GM03348 (cell line): ENCODE measurements at regions not wholly inside any gene's neighbourhood (a gene's known extent, or its start where the extent isn't known, plus 50 kb on each side); places are given as distances from the start of the nearest gene placed in this dataset.
A peak's percentile ranks its signal among the peaks of the same experiment; 100 is the strongest.
"Not testable (repeated sequence)": the region's sequence is repeated elsewhere in the genome, so short reads cannot be mapped to it uniquely, and the experiment has no call there.

ENCODE experiments used
- DNase-seq: peaks from one replicate; pipeline ENCODE4 v3.0.0; 2012; ENCODE audit warnings: low spot score

- no peak for DNase-seq
Observed at GRCh38 chr6:21918666-21919065, 325.1 kb downstream of the SOX4 start.

DNA sequence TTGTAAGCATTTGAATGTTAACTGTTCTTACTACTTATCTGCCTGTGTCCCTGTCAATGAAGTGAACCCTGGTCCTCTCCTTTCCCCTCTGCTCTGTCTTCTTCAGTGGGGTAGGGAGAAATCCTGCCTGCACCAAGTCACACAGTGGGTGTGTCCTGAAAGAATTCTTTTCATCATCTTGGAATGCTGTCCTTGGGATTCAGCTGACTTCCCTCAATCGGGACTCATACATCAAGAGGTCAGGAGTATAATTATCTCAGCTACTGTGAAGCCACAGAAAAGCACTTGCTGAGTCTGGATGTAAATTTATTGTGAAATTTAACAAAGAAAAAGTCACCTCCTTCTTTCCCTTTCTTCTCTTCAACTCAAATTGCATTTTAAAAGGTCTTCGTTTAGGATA is 328.5 kb downstream of the SOX4 start:
- peak; percentile 50 for DNase-seq

GRCh38 chr6:21924002-21924401 is 330.5 kb downstream of the SOX4 start:
- DNase-seq = no peak

DNA sequence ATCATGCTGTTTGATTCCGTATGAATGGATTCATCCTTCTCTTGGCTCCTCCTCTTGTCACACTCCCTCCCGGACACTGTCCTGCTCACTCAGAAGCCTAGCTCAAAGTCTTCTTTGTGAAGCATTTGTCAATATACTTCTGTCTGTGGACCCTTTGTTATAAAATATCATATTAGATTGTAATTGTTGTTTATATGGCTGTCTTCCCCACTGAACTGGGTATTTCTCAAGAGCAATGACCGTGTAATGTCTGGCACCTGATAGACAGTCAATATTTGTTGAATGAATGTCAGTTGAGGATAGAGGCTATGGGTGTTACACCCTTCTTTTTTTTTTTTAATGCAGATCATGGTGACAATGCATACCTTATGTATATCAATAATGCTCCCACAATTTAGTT is 335.3 kb downstream of the SOX4 start:
- no peak for DNase-seq

DNA sequence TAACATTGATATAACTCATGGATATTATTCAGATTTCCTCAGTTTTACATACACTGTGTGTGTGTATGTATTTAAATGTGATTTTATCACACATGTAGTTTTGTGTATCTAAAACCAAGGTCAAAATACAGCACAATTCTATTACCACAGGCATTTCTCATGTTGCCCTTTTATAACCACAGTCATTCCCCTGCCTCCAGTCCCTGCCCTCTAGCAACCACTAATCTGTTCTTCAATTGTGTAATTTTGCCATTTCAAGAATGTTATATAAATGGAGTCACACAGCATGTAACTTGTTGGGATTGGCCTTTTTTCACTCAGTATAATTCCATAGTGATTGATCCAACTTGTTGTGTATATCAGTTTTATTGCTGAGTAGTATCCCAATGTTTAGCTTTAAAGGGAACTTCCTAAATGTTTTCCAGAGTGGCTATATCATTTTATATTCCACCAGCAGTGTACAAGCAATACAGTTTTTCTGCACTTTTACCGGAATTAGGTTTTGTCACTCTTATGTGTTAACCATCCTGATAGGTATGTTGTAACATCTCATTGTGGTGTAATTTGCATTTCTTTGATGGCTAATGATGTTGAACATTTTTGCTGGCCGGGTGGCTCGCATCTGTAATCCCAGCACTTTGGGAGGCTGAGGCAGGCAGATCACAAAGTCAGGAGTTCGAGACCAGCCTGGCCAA is 338.2 kb downstream of the SOX4 start:
- peak; percentile 54 for DNase-seq

DNA sequence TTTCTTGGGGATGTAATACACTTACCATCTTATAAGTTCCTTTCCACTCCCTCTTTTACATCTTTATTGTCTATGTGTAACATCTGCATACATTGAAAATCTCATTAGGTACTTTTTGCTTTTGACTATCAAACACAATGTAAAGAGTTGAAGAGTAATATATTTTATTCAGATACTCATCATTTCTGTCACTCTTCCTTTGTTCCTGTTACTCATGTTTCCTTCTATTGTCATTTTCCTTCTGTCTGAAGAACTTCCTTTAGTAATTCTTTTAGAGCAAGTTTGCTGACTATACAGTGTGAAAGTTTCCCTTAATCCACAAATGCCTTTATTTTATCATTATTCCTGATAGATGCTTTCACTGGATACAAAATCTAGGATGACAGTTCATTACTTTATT is 339.8 kb downstream of the SOX4 start:
- DNase-seq = no peak

DNA sequence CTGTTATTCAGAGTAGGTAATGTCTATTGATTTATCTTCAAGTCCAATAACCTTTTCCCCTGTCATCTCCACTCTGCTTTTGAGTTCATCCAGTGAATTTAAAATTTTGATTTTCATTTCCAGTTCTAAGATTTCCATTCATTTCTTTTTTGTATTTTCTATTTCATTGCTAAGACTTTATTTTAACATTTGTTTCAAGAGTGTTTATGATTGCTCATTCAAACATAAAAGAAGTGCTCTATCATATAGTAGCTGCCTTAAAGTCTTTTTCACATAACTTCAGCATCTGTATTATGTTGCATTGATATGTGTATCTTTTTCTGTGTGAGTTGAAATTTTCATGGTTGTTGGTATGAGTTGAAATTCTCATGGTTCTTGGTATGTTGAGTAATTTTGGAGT is 341.6 kb downstream of the SOX4 start:
- no peak for DNase-seq

DNA sequence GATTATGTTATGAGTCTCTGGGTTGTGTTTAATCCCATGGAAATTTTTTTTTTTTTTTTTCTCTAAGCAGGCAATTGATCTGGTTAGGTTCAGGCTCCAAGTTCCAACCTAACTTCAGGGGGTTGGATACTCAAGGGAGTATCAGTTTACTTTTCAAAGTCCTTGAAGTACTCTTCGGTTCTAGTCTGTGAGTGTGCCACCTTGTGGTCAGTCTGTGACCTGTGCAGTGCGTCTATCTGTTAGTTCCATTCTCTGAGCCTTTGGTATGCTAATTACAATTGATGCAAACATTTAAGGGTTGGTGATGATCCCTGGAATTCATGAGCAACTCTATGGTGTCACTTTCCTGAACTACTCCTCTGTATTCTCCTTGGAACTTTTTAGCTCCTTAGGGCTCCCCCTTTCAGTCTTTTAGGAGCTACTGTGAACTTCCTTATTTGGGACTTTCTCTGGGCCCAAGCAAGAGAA is 342.0 kb downstream of the SOX4 start:
- DNase-seq = peak; percentile 38

- no peak for DNase-seq
Observed at GRCh38 chr6:21937466-21937865, 343.9 kb downstream of the SOX4 start.

DNA sequence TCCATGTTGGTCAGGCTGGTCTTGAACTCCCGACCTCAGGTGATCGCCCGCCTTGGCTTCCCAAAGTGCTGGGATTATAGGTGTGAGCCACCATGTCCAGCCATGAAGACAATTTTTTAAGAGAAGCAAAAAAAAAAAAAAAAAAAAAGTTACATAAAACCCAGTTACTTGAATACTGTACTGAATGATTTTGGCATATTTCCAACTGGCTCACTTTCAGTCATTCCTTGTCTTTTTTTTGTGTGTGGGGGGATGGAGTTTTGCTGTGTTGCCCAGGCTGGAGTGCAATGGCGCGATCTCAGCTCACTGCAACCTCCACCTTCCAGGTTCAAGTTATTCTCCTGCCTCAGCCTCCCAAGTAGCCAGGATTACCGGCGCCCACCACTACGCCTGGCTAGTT is 345.5 kb downstream of the SOX4 start:
- not testable (repeated sequence) for DNase-seq

GRCh38 chr6:21941926-21942325 is 348.4 kb downstream of the SOX4 start:
- DNase-seq = no peak

DNA sequence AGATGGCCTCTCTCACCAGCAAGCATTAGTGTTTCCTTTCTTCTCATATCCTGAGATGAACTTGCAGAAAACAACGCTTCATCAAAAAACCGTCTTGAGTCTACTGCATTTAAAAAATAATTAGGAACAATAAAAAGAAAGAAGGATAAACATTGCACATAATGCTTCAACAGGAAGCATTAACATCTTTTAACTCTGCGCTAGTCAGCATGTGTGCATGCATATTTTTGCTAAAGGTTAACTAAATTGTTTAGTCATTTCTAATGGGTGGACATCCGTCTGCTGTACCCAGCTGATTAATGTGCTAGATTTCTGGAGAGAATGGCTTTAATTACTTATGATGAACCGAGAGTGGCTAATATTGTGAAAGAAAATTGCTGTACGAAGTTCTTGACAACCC is 349.3 kb downstream of the SOX4 start:
- DNase-seq = peak; percentile 43

GRCh38 chr6:21946298-21946783 is 350.5 kb downstream of the PRL start:
- DNase-seq = peak; percentile 89

GRCh38 chr6:21947227-21947626 is 349.6 kb downstream of the PRL start:
- DNase-seq = not testable (repeated sequence)

DNA sequence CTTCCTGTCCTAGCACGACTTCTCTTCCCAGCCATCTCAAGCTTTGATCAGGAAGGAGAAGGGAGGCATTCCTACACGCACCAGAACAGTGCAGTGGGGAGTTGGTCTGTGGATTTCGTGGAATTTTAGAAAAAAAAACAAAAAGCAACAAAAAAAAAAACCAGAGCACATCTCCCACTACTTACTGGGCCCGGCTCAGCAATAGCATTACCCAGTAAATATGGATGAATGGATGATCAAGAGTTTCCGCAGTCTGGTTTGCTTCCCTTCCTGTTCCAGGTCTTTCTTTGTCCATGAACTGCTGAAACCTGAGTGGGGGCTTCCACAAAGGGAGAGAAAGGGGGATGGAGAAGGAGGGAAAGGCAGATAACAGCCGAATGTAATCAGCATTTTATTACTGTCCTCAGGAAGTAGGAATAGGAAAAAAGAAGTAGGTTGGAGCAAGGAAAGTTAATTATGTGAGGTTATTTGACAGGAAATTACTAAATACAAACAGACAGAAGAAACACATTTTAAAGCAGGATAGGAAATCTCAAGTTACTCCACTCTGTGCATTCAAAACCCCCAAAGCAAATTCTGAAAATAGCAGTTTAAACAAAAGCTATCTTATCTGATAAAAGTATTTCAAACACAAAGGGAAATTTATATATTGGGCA is 349.0 kb downstream of the PRL start:
- DNase-seq = no peak

GRCh38 chr6:21949211-21949801 is 347.5 kb downstream of the PRL start:
- DNase-seq = no peak

DNA sequence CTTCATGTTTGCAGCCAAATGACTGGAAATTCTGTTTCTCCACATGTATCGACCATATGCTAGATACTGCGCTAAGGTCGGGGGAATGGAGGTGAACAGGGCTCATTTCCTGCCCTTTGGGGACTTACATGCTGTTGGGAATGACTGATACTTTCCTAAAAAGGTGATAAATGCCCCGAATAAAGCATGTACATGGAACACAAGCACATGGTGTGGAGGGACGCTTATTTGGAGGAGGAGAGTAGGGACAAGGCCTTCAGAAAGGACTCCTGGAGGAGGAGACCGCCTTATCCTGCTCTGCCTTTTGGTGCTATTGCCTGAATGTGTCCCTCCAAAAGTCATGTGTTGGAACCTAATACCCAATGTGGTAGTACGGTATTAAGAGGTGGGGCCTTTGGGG is 344.5 kb downstream of the PRL start:
- no peak for DNase-seq

DNA sequence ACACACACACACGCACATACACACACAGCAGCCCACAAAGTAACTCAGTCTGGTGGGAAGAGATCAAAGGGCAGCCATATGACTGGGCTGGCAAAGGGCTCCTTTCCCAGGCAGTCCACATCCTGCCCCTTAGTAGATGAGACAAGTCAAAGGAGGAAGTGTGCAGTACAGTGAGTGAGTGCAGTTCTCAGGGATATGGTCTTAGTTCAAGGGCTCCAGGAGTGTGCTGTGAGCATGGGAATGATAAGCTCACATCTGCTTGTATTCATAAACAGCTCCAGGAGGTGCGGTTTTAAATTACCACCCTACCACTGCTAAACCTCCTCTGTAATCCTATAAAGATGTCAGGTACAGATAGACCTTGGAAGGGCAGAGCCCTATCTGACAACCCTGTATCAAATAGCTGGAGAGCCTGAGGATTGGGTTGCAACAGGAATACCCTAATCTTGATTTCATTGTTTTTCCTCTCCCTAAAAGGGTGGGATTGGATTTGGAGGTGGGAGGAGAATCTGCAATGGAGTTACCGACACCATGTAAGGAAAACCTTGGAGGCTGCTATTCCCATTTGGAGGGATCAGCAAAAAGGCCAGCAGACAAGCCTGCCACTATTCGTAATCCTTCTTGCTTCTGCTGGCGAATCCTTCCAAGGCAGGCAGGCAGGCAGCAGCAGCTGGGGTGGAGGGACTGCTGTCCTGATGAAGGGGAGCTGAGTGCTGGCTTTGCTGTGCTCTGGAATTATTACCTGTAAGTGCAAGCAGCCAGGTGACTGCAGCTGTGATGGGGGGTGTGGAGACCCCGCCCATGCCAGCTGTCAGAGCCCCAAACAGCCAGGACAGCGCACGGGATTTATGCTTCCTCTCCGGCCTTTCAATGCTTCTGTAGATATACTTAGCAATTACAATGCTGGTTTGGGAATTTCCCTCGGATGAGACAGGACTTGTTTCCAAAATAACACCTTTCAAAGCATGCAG is 342.7 kb downstream of the PRL start:
- DNase-seq = peak; percentile 14

DNA sequence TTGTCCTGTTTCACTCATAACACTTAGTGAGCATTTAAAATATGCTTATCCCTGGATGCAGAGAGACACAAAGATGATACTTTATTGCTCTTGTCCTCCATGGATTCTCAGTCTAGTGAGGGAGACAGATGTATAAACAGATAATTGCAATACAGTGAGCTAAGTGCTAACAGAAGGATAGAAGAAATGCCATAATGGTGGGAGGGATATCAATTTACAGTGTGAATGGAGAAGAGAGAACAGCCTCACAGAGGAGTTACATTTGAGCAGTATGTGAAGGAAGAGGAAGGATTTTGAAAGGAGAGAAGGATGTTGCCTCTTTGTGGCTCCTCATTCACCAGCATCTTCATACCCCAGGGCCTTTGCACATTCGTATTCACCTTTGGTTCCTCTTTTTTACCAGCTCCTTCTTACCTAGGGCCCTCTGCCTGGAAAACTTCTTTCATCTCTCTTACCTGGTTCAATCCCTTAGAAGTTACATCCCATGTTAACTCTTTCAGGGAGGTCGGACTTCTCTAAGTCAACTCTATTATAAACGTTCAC is 341.7 kb downstream of the PRL start:
- DNase-seq = no peak

- no peak for DNase-seq
Observed at GRCh38 chr6:21955951-21956350, 340.9 kb downstream of the PRL start.

DNA sequence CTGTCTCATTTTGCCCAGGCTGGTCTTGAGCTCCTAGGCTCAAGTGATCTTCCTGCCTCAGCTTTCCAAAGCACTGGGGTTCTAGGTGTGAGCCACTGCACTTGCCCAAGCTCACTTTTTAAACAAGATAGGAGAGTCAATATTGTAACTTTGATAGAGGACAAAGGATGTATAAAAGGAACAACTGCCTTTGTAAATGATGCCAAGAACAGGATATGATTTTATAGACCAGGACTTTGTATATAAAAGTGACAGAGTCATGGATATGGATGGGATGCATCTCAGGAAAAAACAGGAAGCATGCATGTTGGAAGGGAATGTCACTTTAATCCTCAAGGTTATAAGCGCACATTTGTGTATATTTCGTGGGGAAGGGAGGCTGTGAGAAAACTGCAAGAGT is 338.4 kb downstream of the PRL start:
- DNase-seq = no peak

GRCh38 chr6:21961226-21961625 is 335.6 kb downstream of the PRL start:
- DNase-seq = no peak
